ENCODE measurements at regions not wholly inside any gene's neighbourhood (a gene's known extent, or its start where the extent isn't known, plus 50 kb on each side); places are given as distances from the start of the nearest gene placed in this dataset.

DNA sequence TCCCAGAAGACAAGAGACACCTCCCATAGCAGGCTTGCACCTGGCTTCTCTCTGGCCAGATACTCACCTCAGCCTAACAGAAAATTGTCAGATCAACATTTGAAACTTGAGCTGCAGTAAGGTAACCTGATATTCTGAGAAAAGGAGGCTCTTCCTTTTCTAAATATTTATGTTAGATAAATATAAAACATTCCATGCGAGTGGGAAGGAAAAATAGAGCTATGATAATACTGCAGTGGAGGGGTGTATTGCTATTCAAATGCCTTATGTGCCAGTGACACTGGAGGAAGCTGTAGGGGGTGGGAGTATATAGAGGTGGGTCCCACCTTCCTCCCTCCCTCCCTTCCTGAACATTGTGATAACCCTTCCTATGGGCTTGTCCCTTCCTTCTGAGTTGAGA is 515.5 kb upstream of the CHAC2 start:
- TF ChIP-seq CTCF (conservative IDR thresholded peaks at IDR 0.05; ENCODE audit: low read depth in 2 of 2): no peak
- no peak for TF ChIP-seq REST (IDR thresholded peaks at IDR 0.05; ENCODE audit: unreplicated experiment)
- no peak for TF ChIP-seq EZH2phosphoT487 (IDR thresholded peaks at IDR 0.05; ENCODE audit: unreplicated experiment)
- TF ChIP-seq POLR2AphosphoS5 (IDR thresholded peaks at IDR 0.05; ENCODE audit: low read depth): no peak
- TF ChIP-seq EZH2 (IDR thresholded peaks at IDR 0.05; ENCODE audit: low read depth, unreplicated experiment): no peak
- no peak for TF ChIP-seq STAT1 (IDR thresholded peaks at IDR 0.05; ENCODE audit: unreplicated experiment)
- TF ChIP-seq ZNF331 (CRISPR knock-in tag; IDR thresholded peaks at IDR 0.05; ENCODE audit: low read depth): no peak
- TF ChIP-seq ETS1 (IDR thresholded peaks at IDR 0.05): no peak
- no peak for TF ChIP-seq JUNB (IDR thresholded peaks at IDR 0.05; ENCODE audit: unreplicated experiment)

Measured in GM23338 (cell line).